ENCODE measurements at regions not wholly inside any gene's neighbourhood (a gene's known extent, or its start where the extent isn't known, plus 50 kb on each side); places are given as distances from the start of the nearest gene placed in this dataset.

DNA sequence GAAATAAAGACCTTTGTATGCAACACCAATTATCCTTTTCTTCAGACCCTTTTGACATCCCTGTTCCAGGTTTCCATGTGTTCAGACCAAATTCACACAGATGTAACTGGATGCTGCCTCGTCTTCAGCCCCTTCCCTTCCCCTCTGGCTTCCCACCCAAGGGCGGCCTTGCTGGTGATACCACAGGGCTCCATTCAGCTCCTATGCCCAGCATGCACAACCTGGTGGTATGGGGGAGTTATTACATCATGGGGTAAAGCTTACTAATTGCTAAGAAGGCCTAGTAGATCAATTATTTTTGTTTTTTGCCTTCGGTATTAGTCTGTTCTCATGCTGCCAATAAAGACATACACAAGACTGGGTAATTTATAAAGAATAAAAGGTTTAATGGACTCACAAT lies 317.0 kb upstream of the CXXC4 start:
- DNase-seq (ENCODE audit: low read depth, low spot score), result no peak
- intact Hi-C loops (cut with micrococcal nuclease; ENCODE audit: unreplicated experiment) (no loop called here), in situ Hi-C loops (cut with MboI) (no loop called here)
- Histone ChIP-seq H3K9me3 (replicated peaks; ENCODE audit: control insufficient read depth, insufficient read depth, low read length) (no peaks in the 10 kb centered on the region; the same call in 1 of the 3 replicates), H2AFZ (ENCODE audit: control insufficient read depth, low read depth, low read length) (no peak overlapping the region), H3K4me2 (ENCODE audit: control insufficient read depth, insufficient read depth) (no peak overlapping the region), H3K36me3 (ENCODE audit: control insufficient read depth in 2 of 2, insufficient read depth in 2 of 2, low read length in 1 of 2) (no peaks in the 10 kb centered on the region), H3K4me1 (ENCODE audit: control insufficient read depth, insufficient read depth, low read length) (peaks cover 7% of the 10 kb centered on the region), H3K9ac (ENCODE audit: control insufficient read depth, insufficient read depth, low read length) (no peak overlapping the region), H3K79me2 (ENCODE audit: control insufficient read depth, insufficient read depth, low read length) (no peaks in the 10 kb centered on the region), H3K27me3 (replicated peaks in 1 of 2; ENCODE audit: control insufficient read depth in 2 of 2, insufficient read depth in 2 of 2, low read length in 1 of 2) (no peaks in the 10 kb centered on the region), H3K27ac (ENCODE audit: control insufficient read depth, insufficient read depth) (no peak overlapping the region), H4K20me1 (ENCODE audit: control insufficient read depth, insufficient read depth) (no peaks in the 10 kb centered on the region), H3K4me3 (no peak overlapping the region)
- ChIA-PET CTCF (interaction anchor here (0.6 to 1.4 kb wide), 4 partner anchors 18 to 797 kb away, joined by 3 to 5 read pairs (median 4); no protein-coding TSS in a partner anchor), SMC1A (ENCODE audit: uncharacterized antibody, unreplicated experiment) (interaction anchor here (1.6 kb wide), 1 partner anchor 116 kb away, joined by 4 read pairs; no protein-coding TSS in a partner anchor), POLR2A (no interaction called here), RAD21 (ENCODE audit: unreplicated experiment) (no interaction called here)
- no peak for ATAC-seq
- no TSS peak for BruUV-seq (replicated peaks)
- WGBS (ENCODE audit: insufficient coverage, insufficient replicate concordance, low lambda C conversion rate, missing lambda C conversion rate), result 81% methylated on average over 3 of the region's 3 CpGs
- TF ChIP-seq CBX5 (IDR thresholded peaks at IDR 0.05; ENCODE audit: low read depth) (no peak), KAT2A (conservative IDR thresholded peaks at IDR 0.05; ENCODE audit: control insufficient read depth, low read depth, low read length) (no peak), SUPT20H (IDR thresholded peaks at IDR 0.05; ENCODE audit: borderline replicate concordance, control insufficient read depth, low read depth, low read length) (no peak), IRF5 (IDR thresholded peaks at IDR 0.05; ENCODE audit: borderline replicate concordance) (no peak), TCF12 (IDR thresholded peaks at IDR 0.05; ENCODE audit: low read depth, low read length) (no peak), NBN (IDR thresholded peaks at IDR 0.05) (no peak), IKZF2 (IDR thresholded peaks at IDR 0.05) (no peak), HDAC2 (IDR thresholded peaks at IDR 0.05) (no peak), ZNF217 (IDR thresholded peaks at IDR 0.05) (no peak), LARP7 (IDR thresholded peaks at IDR 0.05) (no peak), NR2C1 (IDR thresholded peaks at IDR 0.05) (no peak), PKNOX1 (IDR thresholded peaks at IDR 0.05) (no peak), YBX1 (IDR thresholded peaks at IDR 0.05) (no peak)
- TF ChIP-seq, protein P1, sequence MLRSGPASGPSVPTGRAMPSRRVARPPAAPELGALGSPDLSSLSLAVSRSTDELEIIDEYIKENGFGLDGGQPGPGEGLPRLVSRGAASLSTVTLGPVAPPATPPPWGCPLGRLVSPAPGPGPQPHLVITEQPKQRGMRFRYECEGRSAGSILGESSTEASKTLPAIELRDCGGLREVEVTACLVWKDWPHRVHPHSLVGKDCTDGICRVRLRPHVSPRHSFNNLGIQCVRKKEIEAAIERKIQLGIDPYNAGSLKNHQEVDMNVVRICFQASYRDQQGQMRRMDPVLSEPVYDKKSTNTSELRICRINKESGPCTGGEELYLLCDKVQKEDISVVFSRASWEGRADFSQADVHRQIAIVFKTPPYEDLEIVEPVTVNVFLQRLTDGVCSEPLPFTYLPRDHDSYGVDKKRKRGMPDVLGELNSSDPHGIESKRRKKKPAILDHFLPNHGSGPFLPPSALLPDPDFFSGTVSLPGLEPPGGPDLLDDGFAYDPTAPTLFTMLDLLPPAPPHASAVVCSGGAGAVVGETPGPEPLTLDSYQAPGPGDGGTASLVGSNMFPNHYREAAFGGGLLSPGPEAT (IDR thresholded peaks at IDR 0.05; ENCODE audit: low read depth), result no peak
- FAIRE-seq, result no peak

Measured in GM12878 (cell line).